Kidney (tissue), 13 donors: ENCODE measurements at regions not wholly inside any gene's neighbourhood (a gene's known extent, or its start where the extent isn't known, plus 50 kb on each side); places are given as distances from the start of the nearest gene placed in this dataset.
A peak's percentile ranks its signal among the peaks of the same experiment; 100 is the strongest.

Experiments
- DNase-seq, 5 donors: peaks; one replicate each; pipeline ENCODE4 v3.0.0-alpha.2; 2013 to 2020
- FAIRE-seq: peaks from 2 replicates; lab custom pipeline; 2012; peaks lifted over from hg19 to GRCh38; lab: Jason Lieb, UNC
- H3K27ac ChIP-seq, 2 donors: one replicate each; pipeline ENCODE4 v1.7.0; 2013; ENCODE audit warnings: low read depth in 2 of 2, low read length in 2 of 2, inconsistent platforms in 1 of 2
- H3K27me3 ChIP-seq: one replicate; pipeline ENCODE4 v1.7.1; 2013; ENCODE audit warnings: low read length, inconsistent platforms; ENCODE audit not compliant: control insufficient read depth, insufficient read depth
- H3K36me3 ChIP-seq, 3 donors: one replicate each; pipeline versions ENCODE4 v1.7.0 to v1.7.1; 2013; ENCODE audit warnings: low read length in 3 of 3, control low read depth in 1 of 3, inconsistent platforms in 1 of 3; ENCODE audit not compliant: insufficient read depth in 3 of 3, control insufficient read depth in 2 of 3
- H3K4me1 ChIP-seq, 3 donors: one replicate each; pipeline versions ENCODE4 v1.7.0 to v1.7.1; 2013; ENCODE audit warnings: low read length in 3 of 3, inconsistent platforms in 1 of 3, low read depth in 1 of 3; ENCODE audit not compliant: control insufficient read depth in 2 of 3, insufficient read depth in 2 of 3
- H3K4me3 ChIP-seq, 3 donors: one replicate each; pipeline versions ENCODE4 v1.7.0 to v1.8.1; 2013; ENCODE audit warnings: low read length in 3 of 3, control low read depth in 1 of 3, inconsistent platforms in 1 of 3
- H3K9ac ChIP-seq, 3 donors: one replicate each; pipeline versions ENCODE4 v1.7.0 to v1.7.1; 2013; ENCODE audit warnings: low read length in 3 of 3, control low read depth in 1 of 3, inconsistent platforms in 1 of 3
- H3K9me3 ChIP-seq, 3 donors: one replicate each; pipeline versions ENCODE4 v1.7.0 to v1.7.1; 2013; ENCODE audit warnings: low read length in 3 of 3, control low read depth in 1 of 3, inconsistent platforms in 1 of 3; ENCODE audit not compliant: control insufficient read depth in 2 of 3, insufficient read depth in 1 of 3
- CTCF ChIP-seq: IDR thresholded peaks from 3 replicates; pipeline ENCODE4 v1.5.1; 2012; ENCODE audit warnings: mild to moderate bottlenecking, moderate library complexity, borderline replicate concordance; ENCODE audit not compliant: insufficient read depth; ENCODE audit errors: extremely low read depth
- intact Hi-C: fragments of 100-400 bp; cut with DNase I; formaldehyde crosslinking; loops from one replicate; pipeline ENCODE4 v1.11.1; 2022
- donor health status: control.
- donor health status: control.
- donor health status: control.
- donor health status: control.
- donor health status: control.
- donor health status: DM: yes; HTN: yes; CAD: no.
- donor health status: Normal renal cell carcinoma (clear cell type).

GRCh38 chr7:17679458-17679857 is 260.8 kb downstream of the SNX13 start:
- H3K27me3 ChIP-seq = no peaks in the 10 kb centered on the region
- FAIRE-seq (no peak), DNase-seq (no peak)
- no peaks in the 10 kb centered on the region for H3K36me3 ChIP-seq
- peaks cover 0 to 5% (median 0%) of the 10 kb centered on the region in 3 donors for H3K4me1 ChIP-seq
- TF ChIP-seq CTCF = no peak
- intact Hi-C loops = no loop called here
- no peaks in the 10 kb centered on the region for H3K9me3 ChIP-seq
- no peak overlapping the region for H3K27ac ChIP-seq
- H3K9ac ChIP-seq = no peak overlapping the region
- H3K4me3 ChIP-seq = no peak overlapping the region

- FAIRE-seq (no peak), DNase-seq (peak in 1 of 5 donors; percentile 66)
- H3K4me3 ChIP-seq = no peak overlapping the region
- TF ChIP-seq CTCF = no peak
- no peak overlapping the region for H3K9ac ChIP-seq
- H3K27me3 ChIP-seq = no peaks in the 10 kb centered on the region
- no peak overlapping the region for H3K27ac ChIP-seq
- intact Hi-C loops = no loop called here
- H3K36me3 ChIP-seq = no peaks in the 10 kb centered on the region
- no peaks in the 10 kb centered on the region for H3K9me3 ChIP-seq
- H3K4me1 ChIP-seq = peaks cover 0 to 5% (median 0%) of the 10 kb centered on the region in 3 donors
Observed at GRCh38 chr7:17680026-17680425, 260.3 kb downstream of the SNX13 start.

- peak; percentile 82 for FAIRE-seq
- TF ChIP-seq CTCF = peak; percentile 29
- Histone ChIP-seq H3K4me3 (no peak overlapping the region), H3K4me1 (peaks cover 0 to 5% (median 0%) of the 10 kb centered on the region in 3 donors), H3K27ac (no peak overlapping the region), H3K27me3 (no peaks in the 10 kb centered on the region), H3K9ac (no peak overlapping the region), H3K36me3 (no peaks in the 10 kb centered on the region), H3K9me3 (no peaks in the 10 kb centered on the region)
- DNase-seq = peak in 2 of 5 donors; percentile 36 to 74
- intact Hi-C loops = no loop called here
Observed at GRCh38 chr7:17680943-17681351, 259.3 kb downstream of the SNX13 start.

GRCh38 chr7:17681965-17682364 is 258.3 kb downstream of the SNX13 start:
- intact Hi-C loops = no loop called here
- no peaks in the 10 kb centered on the region for H3K9me3 ChIP-seq
- no peak for FAIRE-seq
- H3K4me3 ChIP-seq = no peak overlapping the region
- no peaks in the 10 kb centered on the region for H3K27me3 ChIP-seq
- no peak overlapping the region for H3K9ac ChIP-seq
- DNase-seq = no peak
- H3K27ac ChIP-seq = no peak overlapping the region
- no peaks in the 10 kb centered on the region for H3K36me3 ChIP-seq
- TF ChIP-seq CTCF = no peak
- H3K4me1 ChIP-seq = peaks cover 0 to 5% (median 0%) of the 10 kb centered on the region in 3 donors
